Right forelimb (tissue), 1 donor: ENCODE measurements at regions not wholly inside any gene's neighbourhood (a gene's known extent, or its start where the extent isn't known, plus 50 kb on each side); places are given as distances from the start of the nearest gene placed in this dataset.

Source experiments
- DNase-seq: peaks from one replicate; pipeline ENCODE4 v3.0.0-alpha.2; 2018

GRCh38 chr13:26965952-26966700 lies 205.5 kb downstream of the USP12 start:
- peak; percentile 87 for DNase-seq

DNA sequence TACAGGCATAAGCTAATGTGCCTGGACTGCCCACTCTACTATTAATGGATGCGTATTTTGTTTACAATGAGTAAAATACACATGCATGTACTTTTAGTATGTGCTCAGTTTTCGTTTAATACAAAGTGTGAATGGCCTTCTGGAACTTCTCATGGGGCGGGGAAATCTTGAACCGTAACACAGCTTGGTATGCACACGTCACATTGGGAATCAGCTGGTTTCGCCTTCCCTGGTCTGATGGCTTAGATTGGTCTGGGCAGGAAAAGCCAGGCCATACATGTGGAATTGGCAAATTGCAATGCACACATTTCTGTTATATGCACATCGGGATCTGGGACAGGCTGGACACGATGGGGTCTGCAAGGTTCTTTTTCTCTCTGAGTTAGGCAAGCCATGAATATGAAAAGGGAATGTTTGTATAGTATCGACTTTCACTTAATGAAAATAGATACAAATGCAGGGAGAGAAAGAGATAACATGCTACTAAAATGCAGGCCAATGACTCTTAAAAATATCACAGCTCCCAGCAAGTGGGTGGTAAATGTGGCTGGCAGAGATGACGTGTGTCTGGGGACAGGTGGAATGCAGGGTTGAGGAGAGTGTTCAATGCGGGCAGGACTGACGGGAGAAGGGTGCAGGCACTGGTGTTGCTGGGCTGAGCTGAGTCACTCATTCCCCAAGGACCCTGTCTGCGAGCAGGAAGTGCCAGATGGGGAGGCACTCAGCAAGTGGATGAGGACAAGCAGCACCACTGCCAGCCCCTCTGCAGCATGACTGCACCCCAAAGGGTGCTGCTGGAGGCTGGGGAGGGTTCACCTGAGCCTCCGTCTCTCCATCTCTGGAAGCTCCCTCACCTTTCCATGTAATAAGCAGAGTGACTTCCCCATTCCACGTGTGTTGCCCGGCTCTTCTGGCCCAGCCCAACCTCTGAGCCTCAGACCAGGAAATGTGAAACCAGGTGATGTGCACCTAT lies 204.0 kb upstream of the GPR12 start:
- DNase-seq: no peak

DNA sequence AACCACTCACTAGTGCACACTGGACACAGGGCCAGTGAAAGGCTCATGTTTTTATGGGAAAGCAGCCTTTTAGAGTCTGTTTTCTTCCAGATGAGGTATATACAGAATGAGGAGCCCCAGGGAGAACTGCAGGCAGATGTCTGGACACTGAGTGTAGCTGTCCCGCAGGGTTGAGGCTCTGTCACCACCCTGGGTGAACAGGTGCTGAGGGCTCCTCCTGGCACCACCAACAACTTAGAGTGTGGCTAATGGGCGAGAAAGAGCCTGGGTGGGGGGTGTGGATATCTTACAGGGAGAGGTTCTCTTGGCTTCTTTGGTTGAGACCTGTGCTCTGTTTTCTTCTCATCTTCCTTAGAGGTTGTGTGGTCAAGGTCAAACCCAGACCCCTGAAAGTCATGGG lies 202.1 kb upstream of the GPR12 start:
- DNase-seq: no peak

- DNase-seq: no peak
Measured at GRCh38 chr13:26961890-26962615, 201.5 kb upstream of the GPR12 start.

GRCh38 chr13:26957182-26957581 lies 196.6 kb upstream of the GPR12 start:
- peak; percentile 10 for DNase-seq

DNA sequence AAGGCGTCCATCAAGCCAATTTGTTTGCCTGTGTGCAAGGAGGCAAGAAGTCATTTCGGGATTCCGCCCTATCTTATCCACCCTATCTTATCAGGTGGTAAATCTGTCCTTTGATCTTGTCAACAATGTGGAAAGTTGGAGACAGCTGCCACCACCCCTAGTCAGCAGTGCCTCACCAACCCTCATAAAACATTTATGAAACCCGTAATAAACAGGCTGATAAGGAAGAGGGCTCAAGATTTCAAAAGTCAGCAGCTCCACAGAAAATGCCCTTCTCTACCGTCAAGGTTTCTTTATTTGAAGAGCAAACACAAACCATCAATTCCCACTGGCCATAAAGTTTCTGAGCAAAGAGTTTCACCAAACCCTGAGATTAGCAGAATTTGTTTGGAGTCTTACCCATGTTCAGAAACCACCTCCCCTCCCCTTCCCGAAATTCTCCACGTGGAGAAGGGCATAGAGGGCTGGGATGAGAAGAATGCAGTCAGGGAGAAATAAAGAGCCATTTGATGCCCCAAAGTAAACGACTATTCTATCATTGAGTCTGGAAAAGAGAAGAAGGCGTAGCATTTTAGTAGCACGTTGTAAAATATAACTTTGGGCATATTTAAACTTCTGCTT lies 196.0 kb upstream of the GPR12 start:
- DNase-seq: no peak

DNA sequence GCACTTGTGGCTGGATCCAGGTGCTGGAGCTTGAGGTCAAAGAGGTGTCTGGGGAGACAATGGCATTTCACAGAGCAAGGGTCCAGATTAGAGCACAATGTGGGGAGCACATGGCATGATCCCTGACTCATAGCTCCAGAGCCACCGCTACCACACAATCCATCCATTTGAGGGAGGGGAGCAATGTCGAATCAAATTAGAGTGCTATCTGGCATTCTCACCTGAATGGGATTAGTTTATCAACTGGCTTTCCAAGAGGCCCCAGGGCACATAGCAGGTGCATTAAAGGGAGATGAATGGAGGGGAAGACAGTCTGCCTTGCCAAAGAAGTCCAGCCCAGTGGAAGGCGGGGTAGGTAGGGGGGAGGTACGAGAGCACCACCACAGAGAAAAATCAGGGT lies 194.4 kb upstream of the GPR12 start:
- DNase-seq: no peak

DNA sequence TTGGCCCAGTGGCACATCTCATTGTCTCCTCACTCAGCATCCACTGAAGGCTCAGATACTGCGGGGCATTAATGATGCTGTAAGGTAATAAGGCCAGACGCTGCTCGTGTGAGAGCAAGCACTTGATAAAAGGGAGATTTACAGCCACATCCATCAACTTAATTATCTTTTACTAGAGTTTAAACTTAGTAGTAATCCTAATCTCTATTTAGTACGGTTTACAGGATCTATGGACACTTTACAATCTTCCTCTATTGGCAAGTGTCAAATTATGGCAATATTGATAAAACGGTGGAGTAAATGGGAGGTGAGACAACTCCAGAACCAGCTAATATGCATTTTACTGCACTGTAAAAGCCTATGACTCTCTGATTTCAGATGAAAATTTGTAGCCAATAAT lies 192.7 kb upstream of the GPR12 start:
- DNase-seq: no peak

GRCh38 chr13:26952551-26953143 lies 192.1 kb upstream of the GPR12 start:
- DNase-seq: peak; percentile 29

DNA sequence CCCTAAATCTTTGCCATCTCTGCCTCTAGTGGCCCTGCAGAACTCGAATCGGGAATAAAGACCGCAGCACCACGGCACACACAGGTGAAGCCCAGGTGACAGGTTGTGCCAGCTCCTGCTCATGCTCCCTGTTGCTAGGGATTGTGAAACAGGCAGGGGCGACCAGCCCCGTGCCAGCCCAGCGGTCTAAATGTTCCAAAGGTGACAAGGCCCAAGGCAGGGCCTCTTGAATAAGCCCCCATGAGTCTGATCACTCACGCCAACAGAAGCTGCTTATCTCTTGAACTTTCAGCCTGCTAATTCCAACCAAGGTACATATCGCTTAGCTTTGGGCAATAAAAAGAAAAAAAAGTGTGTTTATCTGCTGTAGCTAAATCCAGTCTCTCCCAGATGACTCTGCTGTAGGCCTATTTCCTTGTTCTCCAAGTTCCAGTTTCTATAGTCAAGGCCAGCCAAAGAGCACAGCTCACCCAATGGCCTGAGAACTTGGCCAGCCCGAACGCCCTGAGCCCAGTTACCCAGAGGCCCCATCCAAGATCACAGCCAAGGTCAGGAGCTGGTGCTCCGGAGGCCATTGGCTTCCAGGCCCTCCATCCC lies 191.1 kb upstream of the GPR12 start:
- peak; percentile 28 for DNase-seq

GRCh38 chr13:26950968-26951367 lies 190.4 kb upstream of the GPR12 start:
- peak; percentile 24 for DNase-seq

DNA sequence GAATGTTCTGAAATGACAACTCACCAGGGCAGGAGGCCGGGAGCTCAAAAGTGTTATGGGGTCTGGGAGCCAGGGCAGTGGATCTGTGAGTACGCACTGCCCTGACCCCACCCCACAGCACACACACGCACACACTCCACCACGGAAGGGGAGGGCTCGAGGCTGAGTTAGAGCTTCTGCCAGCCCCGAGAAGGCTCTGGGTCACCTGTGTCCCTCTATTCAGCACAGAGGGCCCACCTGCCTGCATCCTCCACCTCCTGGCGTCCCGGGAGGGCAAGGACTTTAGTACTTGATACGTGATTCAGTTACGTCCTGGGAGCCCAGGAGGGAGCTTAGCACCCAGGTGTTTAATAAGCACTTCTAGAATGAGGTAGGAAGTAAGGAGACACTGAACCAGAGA lies 190.0 kb upstream of the GPR12 start:
- peak; percentile 20 for DNase-seq

GRCh38 chr13:26949701-26950502 lies 189.3 kb upstream of the GPR12 start:
- DNase-seq: no peak

DNA sequence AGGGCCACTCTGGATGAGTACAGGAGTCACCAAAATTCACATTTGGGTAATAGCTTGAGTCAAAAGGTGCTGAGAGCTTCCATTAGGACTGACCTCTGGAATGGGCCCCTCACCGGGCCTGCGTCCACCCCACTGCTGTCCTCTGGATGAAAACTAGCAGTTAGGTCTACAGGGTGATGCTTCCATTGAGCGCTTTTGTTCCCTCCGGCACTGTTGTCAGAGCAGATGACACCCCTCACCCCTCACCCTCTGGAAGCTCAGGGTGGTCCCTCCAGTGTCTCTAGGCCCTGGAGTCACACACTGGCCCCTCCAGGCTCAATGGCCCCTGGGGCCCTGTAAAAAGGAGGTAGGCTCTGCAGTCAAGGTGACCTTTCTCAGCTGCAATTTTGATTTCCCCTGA lies 187.8 kb upstream of the GPR12 start:
- DNase-seq: no peak

DNA sequence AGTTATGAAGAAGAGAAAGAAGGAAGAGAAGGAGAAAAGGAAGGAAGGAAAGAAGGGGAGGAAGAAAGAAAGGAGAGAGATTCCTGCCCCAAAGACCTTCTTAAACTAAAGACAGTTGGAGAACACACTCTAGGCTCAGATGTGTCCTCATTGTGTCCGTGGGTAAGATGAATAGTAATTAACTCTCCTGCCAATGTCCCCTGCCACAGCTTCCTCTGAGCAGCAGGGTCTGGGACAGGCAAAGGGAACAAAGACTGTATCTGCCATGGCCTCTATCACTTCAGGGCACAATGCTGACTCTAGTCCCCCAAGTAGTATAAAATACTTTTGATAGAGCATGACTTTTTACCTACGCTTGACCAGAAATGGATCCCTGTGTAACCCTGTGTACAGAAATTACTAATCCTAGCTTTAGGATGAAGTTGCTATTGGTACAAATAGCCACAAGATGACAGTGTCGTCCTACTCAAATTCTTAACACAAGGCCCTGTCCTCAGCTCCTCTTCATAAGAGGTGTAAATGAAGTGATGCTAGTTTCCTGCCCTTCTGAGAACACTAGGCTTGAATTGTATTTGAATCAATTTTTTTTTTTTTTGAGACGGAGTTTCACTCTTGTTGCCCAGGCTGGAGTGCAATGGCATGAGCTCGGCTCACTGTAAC lies 186.2 kb upstream of the GPR12 start:
- no peak for DNase-seq

- DNase-seq: no peak
Measured at GRCh38 chr13:26943748-26944147, 183.2 kb upstream of the GPR12 start.

DNA sequence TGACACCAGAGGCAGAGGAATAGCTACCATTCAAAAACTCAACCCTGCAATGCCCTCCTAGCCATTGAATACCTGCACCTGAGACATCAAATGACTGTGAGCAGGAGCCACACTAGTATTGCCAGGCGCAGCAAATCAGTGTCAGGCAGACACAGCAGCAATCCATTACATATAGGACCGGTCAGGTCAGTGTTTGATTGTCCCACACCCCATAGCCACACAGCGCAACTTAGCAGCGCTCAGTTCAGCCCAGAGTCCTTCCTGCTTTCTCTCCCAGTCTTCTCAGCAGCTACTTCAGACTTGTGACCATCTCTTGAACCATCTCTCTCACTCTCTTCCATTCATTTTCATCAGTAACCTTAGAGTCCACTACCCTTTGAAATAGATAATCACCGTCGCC lies 181.6 kb upstream of the GPR12 start:
- DNase-seq: no peak

DNA sequence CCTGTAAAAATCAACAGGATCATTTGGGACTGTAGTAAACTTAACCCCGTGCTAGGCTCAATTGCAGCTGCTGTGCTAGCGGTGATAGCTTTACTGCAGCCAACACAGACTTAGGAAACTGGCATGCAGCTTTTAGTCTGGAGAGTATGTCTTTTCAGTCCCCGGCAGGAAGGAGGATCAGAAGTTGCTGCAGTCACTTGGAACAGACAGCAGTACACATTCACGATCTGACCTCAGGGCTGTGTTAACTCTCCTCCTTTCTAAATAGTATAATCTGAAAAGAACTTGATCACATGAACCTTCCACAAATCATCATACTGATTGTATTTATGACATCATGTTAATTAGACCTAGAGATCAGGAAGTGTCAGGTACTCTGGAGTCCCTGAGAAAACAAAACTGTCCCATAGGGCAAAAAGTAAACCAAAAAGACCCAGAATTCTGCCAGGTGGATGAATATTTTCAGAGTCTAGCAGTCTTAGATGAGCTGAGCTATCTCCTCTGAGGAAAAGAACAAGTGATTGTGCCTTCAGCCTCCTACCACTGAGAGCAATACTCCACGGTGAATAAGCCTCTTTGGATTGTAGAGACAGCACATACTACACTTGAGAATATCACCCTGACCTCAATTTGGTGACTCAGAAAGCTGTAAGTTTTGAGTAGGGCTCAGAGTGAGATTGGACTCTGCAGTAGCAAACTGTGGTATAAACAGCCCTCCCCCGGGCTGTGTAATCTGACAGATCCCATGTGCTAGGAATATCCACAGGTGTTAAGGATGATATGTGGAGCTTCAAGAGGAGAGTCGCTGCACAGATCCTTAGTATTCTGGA lies 181.0 kb upstream of the GPR12 start:
- DNase-seq: no peak

- DNase-seq: no peak
Measured at GRCh38 chr13:26934096-26934495, 173.5 kb upstream of the GPR12 start.

DNA sequence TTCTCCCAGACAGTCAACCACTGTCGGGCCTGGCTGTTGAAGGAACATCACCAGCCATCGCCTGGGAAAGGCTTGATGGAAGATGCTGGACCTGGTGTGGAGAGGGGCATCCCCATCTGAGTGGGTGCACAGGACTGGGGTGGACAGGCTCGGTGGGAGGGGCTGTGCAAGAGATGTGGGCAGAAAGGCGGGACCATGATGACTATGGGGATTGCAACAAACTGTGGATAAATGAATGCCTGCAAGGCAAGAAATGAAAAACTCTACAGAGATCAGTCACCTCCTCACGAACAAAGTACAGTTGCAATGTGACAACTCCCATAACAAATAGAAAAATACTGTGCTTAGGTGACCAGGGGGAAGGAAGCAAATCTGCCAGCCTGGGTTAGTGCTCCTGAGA lies 171.9 kb upstream of the GPR12 start:
- no peak for DNase-seq
